SK-N-SH (cell line): ENCODE measurements at regions not wholly inside any gene's neighbourhood (a gene's known extent, or its start where the extent isn't known, plus 50 kb on each side); places are given as distances from the start of the nearest gene placed in this dataset.

Experiments
- small RNA-seq, 7 experiments: library from RNA; depleted of rRNA; stranded (forward); fragments of <200 nt; gene quantifications; one replicate each; pipeline ENCODE3, GENCODE V24; 2012

Small RNAs in the stretch of these regions (small RNA-seq; reads per million reads assigned to genes)
- 0 reads per million in 7 experiments for gene RN7SKP46
